GM23338 (cell line): ENCODE measurements at regions not wholly inside any gene's neighbourhood (a gene's known extent, or its start where the extent isn't known, plus 50 kb on each side); places are given as distances from the start of the nearest gene placed in this dataset.

Source experiments
- POLR2AphosphoS5 ChIP-seq: IDR thresholded peaks from 2 replicates; pipeline ENCODE4 v1.6.1; 2016; ENCODE audit warnings: antibody characterized with exemption, low read depth
- TF ChIP-seq, protein P1 (sequence below), 2 experiments: fragments of 200-600 bp in 1 of 2; sonication (generic) in 1 of 2; conservative IDR thresholded peaks; 2 replicates each; pipeline versions ENCODE4 v1.5.1 to v1.6.1; 2016 to 2017; ENCODE audit warnings: antibody characterized with exemption in 2 of 2, low read depth in 2 of 2, mild to moderate bottlenecking in 2 of 2, moderate library complexity in 1 of 2

GRCh38 chr2:194090251-194090905 is 1566.6 kb upstream of the SLC39A10 start:
- TF ChIP-seq, protein P1, sequence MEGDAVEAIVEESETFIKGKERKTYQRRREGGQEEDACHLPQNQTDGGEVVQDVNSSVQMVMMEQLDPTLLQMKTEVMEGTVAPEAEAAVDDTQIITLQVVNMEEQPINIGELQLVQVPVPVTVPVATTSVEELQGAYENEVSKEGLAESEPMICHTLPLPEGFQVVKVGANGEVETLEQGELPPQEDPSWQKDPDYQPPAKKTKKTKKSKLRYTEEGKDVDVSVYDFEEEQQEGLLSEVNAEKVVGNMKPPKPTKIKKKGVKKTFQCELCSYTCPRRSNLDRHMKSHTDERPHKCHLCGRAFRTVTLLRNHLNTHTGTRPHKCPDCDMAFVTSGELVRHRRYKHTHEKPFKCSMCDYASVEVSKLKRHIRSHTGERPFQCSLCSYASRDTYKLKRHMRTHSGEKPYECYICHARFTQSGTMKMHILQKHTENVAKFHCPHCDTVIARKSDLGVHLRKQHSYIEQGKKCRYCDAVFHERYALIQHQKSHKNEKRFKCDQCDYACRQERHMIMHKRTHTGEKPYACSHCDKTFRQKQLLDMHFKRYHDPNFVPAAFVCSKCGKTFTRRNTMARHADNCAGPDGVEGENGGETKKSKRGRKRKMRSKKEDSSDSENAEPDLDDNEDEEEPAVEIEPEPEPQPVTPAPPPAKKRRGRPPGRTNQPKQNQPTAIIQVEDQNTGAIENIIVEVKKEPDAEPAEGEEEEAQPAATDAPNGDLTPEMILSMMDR (conservative IDR thresholded peaks at IDR 0.05; ENCODE audit: low read depth in 2 of 2) = no peak
- no peak for TF ChIP-seq POLR2AphosphoS5
